Hippocampal formation (tissue), 2 donors: ENCODE measurements at regions not wholly inside any gene's neighbourhood (a gene's known extent, or its start where the extent isn't known, plus 50 kb on each side); places are given as distances from the start of the nearest gene placed in this dataset.
A peak's percentile ranks its signal among the peaks of the same experiment; 100 is the strongest.
"Not testable (repeated sequence)": the region's sequence is repeated elsewhere in the genome, so short reads cannot be mapped to it uniquely, and the experiment has no call there.

ENCODE experiments used
- DNase-seq, 2 donors: peaks; one replicate each; lab custom pipeline; 2025; lab: John Stamatoyannopoulos, UW

- no peak for DNase-seq
Measured at GRCh38 chr2:22970284-22970975, 414.5 kb upstream of the KLHL29 start.

DNA sequence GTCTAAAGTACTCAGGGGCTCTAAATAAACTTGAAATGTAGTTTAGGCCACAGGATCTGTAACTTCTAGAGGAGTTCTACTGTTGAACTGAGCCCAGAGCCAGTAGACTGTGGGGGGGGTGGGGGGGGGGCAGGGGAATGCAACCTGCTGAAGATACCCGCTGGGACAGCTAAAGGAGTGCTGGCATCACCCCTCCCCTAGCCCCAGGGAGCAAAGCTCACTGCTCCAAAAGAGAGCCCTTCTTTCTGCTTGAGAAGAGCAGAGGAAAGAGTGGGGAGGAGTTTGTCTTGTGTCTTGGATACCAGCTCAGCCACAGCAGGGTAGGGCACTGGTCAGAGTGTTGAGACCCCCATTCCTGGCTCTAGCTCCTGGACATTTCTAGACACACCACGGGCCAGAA lies 414.0 kb upstream of the KLHL29 start:
- no peak for DNase-seq

DNA sequence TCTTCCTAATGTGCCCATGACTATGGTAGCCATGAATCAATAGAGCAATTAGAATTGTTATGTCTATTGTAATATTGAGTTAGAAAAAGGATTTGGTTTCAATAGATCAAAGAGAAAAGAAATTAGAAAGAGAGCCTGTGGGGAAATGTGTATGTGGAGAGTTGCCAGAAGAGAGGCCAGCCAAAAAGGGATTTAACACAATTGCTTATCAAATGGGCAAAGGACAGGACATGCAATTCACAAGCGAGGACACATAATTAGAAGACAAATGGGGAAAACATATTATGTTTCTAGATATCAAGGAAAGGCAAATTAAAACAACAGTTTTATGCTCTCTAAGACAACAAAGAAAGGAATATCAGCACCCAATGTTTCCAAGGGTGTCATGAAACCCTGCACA lies 403.2 kb upstream of the KLHL29 start:
- no peak for DNase-seq

DNA sequence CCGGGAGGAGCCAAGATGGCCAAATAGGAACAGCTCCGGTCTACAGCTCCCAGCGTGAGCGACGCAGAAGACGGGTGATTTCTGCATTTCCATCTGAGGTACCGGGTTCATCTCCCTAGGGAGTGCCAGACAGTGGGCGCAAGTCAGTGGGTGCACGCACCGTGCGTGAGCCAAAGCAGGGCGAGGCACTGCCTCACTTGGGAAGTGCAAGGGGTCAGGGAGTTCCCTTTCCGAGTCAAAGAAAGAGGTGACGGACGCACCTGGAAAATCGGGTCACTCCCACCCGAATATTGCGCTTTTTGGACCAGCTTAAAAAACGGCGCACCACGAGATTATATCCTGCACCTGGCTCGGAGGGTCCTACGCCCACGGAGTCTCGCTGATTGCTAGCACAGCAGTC lies 400.8 kb upstream of the KLHL29 start:
- not testable (repeated sequence) for DNase-seq

GRCh38 chr2:22990246-22990645 lies 394.7 kb upstream of the KLHL29 start:
- DNase-seq = no peak

DNA sequence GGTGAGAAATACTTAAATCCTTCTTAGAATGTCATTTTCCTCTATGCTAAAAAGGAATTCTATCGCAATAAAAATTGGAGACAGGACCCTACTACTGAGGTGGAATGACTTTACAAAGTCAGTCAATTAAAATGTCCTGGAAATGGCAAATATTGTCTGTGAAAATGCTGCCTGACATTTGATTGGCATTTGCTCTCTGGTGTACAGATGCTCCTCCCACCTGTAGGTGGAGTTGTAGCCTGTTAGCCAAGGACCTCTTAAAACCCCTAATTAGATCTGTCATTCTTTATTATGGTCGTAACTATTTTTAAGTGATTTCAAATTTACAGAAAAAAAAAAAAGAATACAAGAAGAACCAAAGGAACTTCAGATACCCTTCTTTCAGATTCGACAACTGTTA lies 393.1 kb upstream of the KLHL29 start:
- no peak for DNase-seq

- no peak for DNase-seq
Measured at GRCh38 chr2:22992441-22992840, 392.5 kb upstream of the KLHL29 start.

- DNase-seq = no peak
Measured at GRCh38 chr2:22993250-22993649, 391.7 kb upstream of the KLHL29 start.

DNA sequence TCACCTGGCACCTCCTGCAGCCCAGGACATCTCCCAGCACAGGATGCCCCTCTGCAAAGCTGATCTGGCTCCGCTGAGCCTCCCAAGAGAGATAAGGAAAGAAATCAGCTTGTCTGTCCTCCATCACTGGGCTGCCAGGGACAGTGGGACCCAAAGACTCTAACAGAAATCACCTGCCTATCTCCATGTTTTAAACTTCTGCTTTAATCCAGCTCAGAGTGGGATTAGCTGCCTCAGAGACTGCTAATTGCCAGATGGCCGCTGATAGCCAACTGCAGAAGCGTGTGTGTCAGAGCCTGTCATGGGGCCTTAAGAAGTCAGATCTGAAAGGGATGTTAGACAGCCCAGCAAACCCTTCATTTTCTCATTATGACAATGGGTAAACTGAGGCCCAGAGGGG lies 389.4 kb upstream of the KLHL29 start:
- no peak for DNase-seq

DNA sequence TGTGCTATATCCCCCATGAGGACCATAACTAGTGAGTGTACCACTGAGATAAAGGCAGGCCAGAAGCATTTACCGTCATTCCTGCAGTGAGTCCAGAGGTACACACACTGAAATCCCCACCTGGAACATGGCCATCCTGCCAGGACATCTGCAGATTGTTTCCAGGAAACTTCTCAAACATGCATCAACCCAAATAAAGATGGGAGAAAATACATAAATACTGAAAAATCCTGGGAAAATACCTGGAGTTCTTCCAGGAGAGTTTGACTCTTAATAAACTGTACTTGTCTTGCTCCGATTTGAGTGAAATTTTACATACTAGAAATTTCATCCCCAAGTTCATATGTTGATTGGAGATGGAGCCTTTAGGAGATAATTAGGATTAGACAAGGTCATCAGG lies 388.1 kb upstream of the KLHL29 start:
- DNase-seq = no peak

GRCh38 chr2:22998359-22998758 lies 386.6 kb upstream of the KLHL29 start:
- DNase-seq = no peak

GRCh38 chr2:22999951-23000350 lies 385.0 kb upstream of the KLHL29 start:
- no peak for DNase-seq

DNA sequence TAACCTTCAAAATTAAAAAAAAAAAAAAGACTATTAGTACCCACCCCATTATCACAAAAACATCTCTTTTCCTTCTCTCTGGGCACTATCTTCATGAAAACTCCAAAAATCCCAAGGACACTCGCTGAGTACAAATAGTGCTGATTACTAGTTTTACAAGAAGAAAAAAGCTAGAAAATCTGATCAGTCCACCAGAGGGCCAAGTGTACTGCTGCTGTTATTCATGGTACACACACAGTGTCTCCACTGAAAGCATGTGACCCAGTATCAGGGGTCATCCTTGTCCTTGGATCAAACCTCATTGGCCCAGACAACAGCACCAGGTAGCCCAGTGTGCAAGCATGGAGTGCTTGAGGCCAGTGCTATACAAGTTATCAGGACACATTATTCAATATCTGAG lies 382.7 kb upstream of the KLHL29 start:
- DNase-seq = no peak

- no peak for DNase-seq
Measured at GRCh38 chr2:23005469-23005868, 379.5 kb upstream of the KLHL29 start.

GRCh38 chr2:23007631-23008235 lies 377.2 kb upstream of the KLHL29 start:
- no peak for DNase-seq

- DNase-seq = no peak
Measured at GRCh38 chr2:23008440-23008839, 376.5 kb upstream of the KLHL29 start.

DNA sequence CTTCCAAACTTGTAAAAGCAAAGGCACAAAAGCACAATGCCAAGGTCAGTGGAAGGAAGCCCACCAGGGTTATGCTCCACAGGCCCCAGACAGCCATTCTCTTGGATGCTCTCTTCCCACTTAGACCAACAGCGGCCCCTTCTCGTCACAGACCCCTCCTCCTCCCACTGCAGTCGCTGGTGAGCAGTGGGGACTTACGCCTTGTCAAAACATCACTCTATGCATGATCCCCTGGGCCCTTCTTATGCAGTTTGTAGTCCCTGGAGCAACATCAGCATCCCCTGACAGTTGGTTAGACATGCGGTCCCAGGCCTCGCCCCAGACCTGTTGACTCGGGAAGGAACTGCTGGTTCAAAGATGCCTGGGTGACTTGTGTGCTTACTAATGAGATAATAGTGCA lies 376.0 kb upstream of the KLHL29 start:
- no peak for DNase-seq

- peak; percentile 21 to 43 for DNase-seq
Measured at GRCh38 chr2:23009545-23010149, 375.3 kb upstream of the KLHL29 start.

DNA sequence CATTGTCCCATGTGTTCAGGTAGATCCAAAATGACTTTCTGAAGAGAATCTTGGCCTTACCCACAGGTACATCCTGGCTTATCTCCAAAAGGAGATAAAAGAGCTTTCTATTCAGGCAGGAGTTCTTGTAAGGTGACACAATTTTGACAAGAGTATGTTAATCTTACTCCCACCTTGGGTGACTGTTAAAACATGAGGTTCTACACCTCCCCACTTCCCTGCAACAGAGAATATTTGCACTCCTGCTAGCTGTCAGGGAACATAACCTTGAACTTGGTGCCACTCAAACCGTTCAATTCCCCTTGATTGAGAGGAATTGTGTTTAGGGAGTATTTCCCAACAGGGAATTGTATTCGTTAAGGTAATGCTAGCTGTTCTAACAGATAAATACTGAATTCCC lies 372.5 kb upstream of the KLHL29 start:
- no peak for DNase-seq

DNA sequence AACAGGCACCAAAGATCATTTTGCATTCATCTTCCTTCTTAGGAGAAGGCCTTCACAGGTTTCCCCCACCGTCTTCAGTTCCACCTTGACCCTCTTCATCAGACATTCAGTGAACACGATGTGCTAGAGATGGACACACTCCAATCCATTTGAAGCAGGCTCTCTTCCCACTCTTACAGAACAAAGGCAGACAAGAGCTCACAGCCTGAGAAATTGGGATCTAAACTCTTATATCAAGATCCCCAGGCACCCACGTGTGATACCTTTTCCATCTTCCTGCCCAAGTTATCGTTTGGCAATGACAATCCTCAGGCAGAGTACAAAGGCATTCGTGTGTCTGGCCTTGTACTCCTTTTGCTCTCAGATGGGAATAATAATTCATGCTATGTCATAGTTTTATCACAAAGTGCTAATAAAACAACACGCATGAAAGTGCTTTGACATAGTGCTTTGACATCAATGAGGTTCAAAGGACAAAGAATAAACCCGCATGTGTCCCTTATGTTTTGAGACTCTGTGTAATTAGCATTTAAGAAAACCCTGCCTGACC lies 369.3 kb upstream of the KLHL29 start:
- no peak for DNase-seq

DNA sequence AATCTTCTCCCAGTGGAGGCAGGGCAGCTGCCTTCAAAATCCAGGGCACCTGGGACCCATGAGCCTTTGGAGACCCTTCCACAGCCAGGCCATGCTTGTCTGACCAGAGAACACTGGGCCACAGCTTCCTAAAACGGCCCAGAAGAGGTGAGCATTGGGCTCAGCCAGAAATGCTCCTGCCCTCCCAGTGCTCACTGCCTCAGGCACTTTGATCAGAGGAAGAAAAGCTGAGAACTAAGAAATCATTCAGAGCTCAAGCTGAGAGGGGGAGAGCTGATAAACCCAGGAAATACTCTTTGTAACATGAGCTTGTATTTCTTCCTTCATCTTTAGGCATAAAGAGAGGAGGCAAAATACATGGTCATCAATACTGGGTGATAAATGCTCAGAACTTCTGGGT lies 365.5 kb upstream of the KLHL29 start:
- no peak for DNase-seq

GRCh38 chr2:23020659-23021058 lies 364.3 kb upstream of the KLHL29 start:
- no peak for DNase-seq
